PC-9 (cell line): ENCODE measurements at regions not wholly inside any gene's neighbourhood (a gene's known extent, or its start where the extent isn't known, plus 50 kb on each side); places are given as distances from the start of the nearest gene placed in this dataset.

Experiments used
- BruUV-seq: library from RNA; stranded (reverse); fragments of 400-500 nt; replicated peaks from 2 replicates; lab custom pipeline; 2021; lab: Mats Ljungman, UMichigan
- CTCF ChIA-PET: fragments of 300-600 bp; sonication (Branson Sonifier 250); formaldehyde crosslinking; loops from one replicate; lab custom pipeline; 2022; ENCODE audit warnings: antibody characterized with exemption; lab: Charles Lee
- POLR2A ChIA-PET: fragments of 300-600 bp; sonication (Branson Sonifier 250); formaldehyde crosslinking; loops from one replicate; lab custom pipeline; 2022; ENCODE audit warnings: antibody characterized with exemption; ENCODE audit not compliant: unreplicated experiment; lab: Charles Lee
- DNase-seq, 2 experiments: peaks; one replicate each; pipeline versions ENCODE4 v3.0.0 to v3.0.0-alpha.2; 2015 to 2022; ENCODE audit warnings: mixed read lengths in 1 of 2
- H2AFZ ChIP-seq: fragments of 200-600 bp; sonication (generic); 2 replicates; pipeline ENCODE4 v1.8.1; 2017; ENCODE audit warnings: antibody characterized with exemption
- H3F3A ChIP-seq: fragments of 200-600 bp; sonication (generic); 2 replicates; pipeline ENCODE4 v1.8.1; 2017; ENCODE audit warnings: antibody characterized with exemption, mild to moderate bottlenecking, low read depth; ENCODE audit not compliant: insufficient read depth
- H3K27ac ChIP-seq: fragments of 200-600 bp; sonication (generic); 2 replicates; pipeline ENCODE4 v1.6.1; 2016; ENCODE audit warnings: mixed run types
- H3K27me3 ChIP-seq: fragments of 200-600 bp; sonication (generic); 2 replicates; pipeline ENCODE4 v1.6.1; 2016; ENCODE audit warnings: low read depth, mixed run types; ENCODE audit not compliant: insufficient read depth
- H3K36me3 ChIP-seq: fragments of 200-600 bp; sonication (generic); 2 replicates; pipeline ENCODE4 v1.6.1; 2016; ENCODE audit warnings: low read depth, mixed run types
- H3K4me1 ChIP-seq: fragments of 200-600 bp; sonication (generic); replicated peaks from 2 replicates; pipeline ENCODE4 v1.6.1; 2016; ENCODE audit warnings: mixed run types; ENCODE audit not compliant: insufficient read depth
- H3K4me2 ChIP-seq: fragments of 200-600 bp; sonication (generic); 2 replicates; pipeline ENCODE4 v1.6.1; 2017; ENCODE audit warnings: mixed run types
- H3K4me3 ChIP-seq: fragments of 200-600 bp; sonication (generic); 2 replicates; pipeline ENCODE4 v1.6.1; 2016; ENCODE audit warnings: mixed run types
- H3K79me2 ChIP-seq: fragments of 200-600 bp; sonication (generic); 2 replicates; pipeline ENCODE4 v1.6.1; 2017; ENCODE audit warnings: low read depth, mixed run types
- H3K9me2 ChIP-seq: fragments of 200-600 bp; sonication (generic); 2 replicates; pipeline ENCODE4 v1.8.1; 2017; ENCODE audit warnings: mild to moderate bottlenecking; ENCODE audit not compliant: insufficient read depth
- H3K9me3 ChIP-seq: fragments of 200-600 bp; sonication (generic); 2 replicates; pipeline ENCODE4 v1.8.1; 2016; ENCODE audit warnings: low read depth; ENCODE audit not compliant: insufficient read depth
- H4K20me1 ChIP-seq: fragments of 200-600 bp; sonication (generic); 2 replicates; pipeline ENCODE4 v1.8.1; 2017; ENCODE audit not compliant: insufficient read depth
- EZH2 ChIP-seq: fragments of 200-600 bp; sonication (generic); IDR thresholded peaks from 2 replicates; pipeline ENCODE4 v1.8.0; 2017; ENCODE audit warnings: antibody characterized with exemption, low read depth
- intact Hi-C: fragments of 100-400 bp; cut with micrococcal nuclease; formaldehyde crosslinking; loops from one replicate; pipeline ENCODE4 v1.10.0; 2022; ENCODE audit not compliant: unreplicated experiment
- TF ChIP-seq, protein P1 (sequence below): fragments of 200-600 bp; sonication (generic); conservative IDR thresholded peaks from 2 replicates; pipeline ENCODE4 v1.6.1; 2017; ENCODE audit warnings: mixed run types, antibody characterized with exemption, mild to moderate bottlenecking, moderate library complexity

- intact Hi-C loops: no loop called here
- no peak overlapping the region for H3K4me2 ChIP-seq
- POLR2A ChIA-PET: no interaction called here
- no peak overlapping the region for H2AFZ ChIP-seq
- H3K79me2 ChIP-seq: no peaks in the 10 kb centered on the region
- TF ChIP-seq, protein P1, sequence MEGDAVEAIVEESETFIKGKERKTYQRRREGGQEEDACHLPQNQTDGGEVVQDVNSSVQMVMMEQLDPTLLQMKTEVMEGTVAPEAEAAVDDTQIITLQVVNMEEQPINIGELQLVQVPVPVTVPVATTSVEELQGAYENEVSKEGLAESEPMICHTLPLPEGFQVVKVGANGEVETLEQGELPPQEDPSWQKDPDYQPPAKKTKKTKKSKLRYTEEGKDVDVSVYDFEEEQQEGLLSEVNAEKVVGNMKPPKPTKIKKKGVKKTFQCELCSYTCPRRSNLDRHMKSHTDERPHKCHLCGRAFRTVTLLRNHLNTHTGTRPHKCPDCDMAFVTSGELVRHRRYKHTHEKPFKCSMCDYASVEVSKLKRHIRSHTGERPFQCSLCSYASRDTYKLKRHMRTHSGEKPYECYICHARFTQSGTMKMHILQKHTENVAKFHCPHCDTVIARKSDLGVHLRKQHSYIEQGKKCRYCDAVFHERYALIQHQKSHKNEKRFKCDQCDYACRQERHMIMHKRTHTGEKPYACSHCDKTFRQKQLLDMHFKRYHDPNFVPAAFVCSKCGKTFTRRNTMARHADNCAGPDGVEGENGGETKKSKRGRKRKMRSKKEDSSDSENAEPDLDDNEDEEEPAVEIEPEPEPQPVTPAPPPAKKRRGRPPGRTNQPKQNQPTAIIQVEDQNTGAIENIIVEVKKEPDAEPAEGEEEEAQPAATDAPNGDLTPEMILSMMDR: no peak
- no peak for TF ChIP-seq EZH2
- no peaks in the 10 kb centered on the region for H3K27me3 ChIP-seq
- BruUV-seq: no TSS peak
- H3K9me2 ChIP-seq: no peaks in the 10 kb centered on the region
- H4K20me1 ChIP-seq: no peaks in the 10 kb centered on the region
- DNase-seq: no peak
- H3F3A ChIP-seq: no peaks in the 10 kb centered on the region
- no peaks in the 10 kb centered on the region for H3K4me1 ChIP-seq
- no peak overlapping the region for H3K27ac ChIP-seq
- H3K36me3 ChIP-seq: no peaks in the 10 kb centered on the region
- CTCF ChIA-PET: no interaction called here
- no peak overlapping the region for H3K4me3 ChIP-seq
- H3K9me3 ChIP-seq: no peaks in the 10 kb centered on the region
Measured at GRCh38 chr11:15575409-15575808, 460.7 kb downstream of the INSC start.

- Histone ChIP-seq H3K4me3 (no peak overlapping the region), H3K9me2 (no peaks in the 10 kb centered on the region), H3K9me3 (no peaks in the 10 kb centered on the region), H3K4me1 (no peaks in the 10 kb centered on the region), H3K36me3 (no peaks in the 10 kb centered on the region), H2AFZ (no peak overlapping the region), H3K27ac (no peak overlapping the region), H4K20me1 (no peaks in the 10 kb centered on the region), H3K27me3 (no peaks in the 10 kb centered on the region), H3F3A (no peaks in the 10 kb centered on the region), H3K79me2 (no peaks in the 10 kb centered on the region), H3K4me2 (no peak overlapping the region)
- CTCF ChIA-PET: interaction anchor here (0.6 kb wide), 1 partner anchor 62 kb away, joined by 4 read pairs; no protein-coding TSS in a partner anchor
- no TSS peak for BruUV-seq
- intact Hi-C loops: no loop called here
- TF ChIP-seq, protein P1: no peak
- TF ChIP-seq EZH2: no peak
- no peak for DNase-seq
- POLR2A ChIA-PET: no interaction called here
Measured at GRCh38 chr11:15576769-15577168, 462.0 kb downstream of the INSC start.

GRCh38 chr11:15577519-15577918 lies 462.8 kb downstream of the INSC start:
- Histone ChIP-seq H3K27ac (no peak overlapping the region), H2AFZ (no peak overlapping the region), H3K27me3 (no peaks in the 10 kb centered on the region), H3K4me2 (no peak overlapping the region), H3K4me1 (no peaks in the 10 kb centered on the region), H3K9me3 (no peaks in the 10 kb centered on the region), H4K20me1 (no peaks in the 10 kb centered on the region), H3K36me3 (no peaks in the 10 kb centered on the region), H3K4me3 (no peak overlapping the region), H3F3A (no peaks in the 10 kb centered on the region), H3K79me2 (no peaks in the 10 kb centered on the region), H3K9me2 (no peaks in the 10 kb centered on the region)
- intact Hi-C loops: no loop called here
- ChIA-PET POLR2A (no interaction called here), CTCF (no interaction called here)
- no TSS peak for BruUV-seq
- TF ChIP-seq, protein P1: no peak
- TF ChIP-seq EZH2: no peak
- DNase-seq: no peak
